GM23338 (cell line): ENCODE measurements at regions not wholly inside any gene's neighbourhood (a gene's known extent, or its start where the extent isn't known, plus 50 kb on each side); places are given as distances from the start of the nearest gene placed in this dataset.

Experiments used
- ATAC-seq: fragments of 200-7000 bp; cut with Tn5 transposase; 3 replicates; pipeline ENCODE4 v1.9.1; 2020
- DNase-seq: peaks from one replicate; pipeline ENCODE4 v3.0.0-alpha.2; 2015; ENCODE audit warnings: low spot score
- H2AFZ ChIP-seq: fragments of 200-600 bp; sonication (generic); 2 replicates; pipeline ENCODE4 v1.8.0; 2016; ENCODE audit warnings: antibody characterized with exemption, mild to moderate bottlenecking, moderate library complexity
- H3F3A ChIP-seq: fragments of 200-600 bp; sonication (generic); replicated peaks from 2 replicates; pipeline ENCODE4 v1.8.0; 2017; ENCODE audit warnings: antibody characterized with exemption, mixed run types, low read depth
- H3K27ac ChIP-seq: fragments of 200-600 bp; sonication (generic); 2 replicates; pipeline ENCODE4 v1.6.1; 2016; ENCODE audit warnings: low read depth
- H3K27me3 ChIP-seq: fragments of 200-600 bp; sonication (generic); 2 replicates; pipeline ENCODE4 v1.8.0; 2016; ENCODE audit warnings: mild to moderate bottlenecking, mixed run types, moderate library complexity; ENCODE audit not compliant: insufficient read depth
- H3K36me3 ChIP-seq: fragments of 200-600 bp; sonication (generic); 2 replicates; pipeline ENCODE4 v1.8.0; 2016; ENCODE audit warnings: mild to moderate bottlenecking; ENCODE audit not compliant: insufficient read depth
- H3K4me1 ChIP-seq: fragments of 200-600 bp; sonication (generic); 2 replicates; pipeline ENCODE4 v1.8.0; 2016; ENCODE audit warnings: mild to moderate bottlenecking, moderate library complexity; ENCODE audit not compliant: insufficient read depth
- H3K4me2 ChIP-seq: fragments of 200-600 bp; sonication (generic); 2 replicates; pipeline ENCODE4 v1.7.1; 2017; ENCODE audit warnings: mixed run types
- H3K4me3 ChIP-seq: fragments of 200-600 bp; sonication (generic); 2 replicates; pipeline ENCODE4 v1.6.1; 2016; ENCODE audit warnings: mixed run types
- H3K79me2 ChIP-seq: fragments of 200-600 bp; sonication (generic); replicated peaks from 2 replicates; pipeline ENCODE4 v1.8.0; 2017; ENCODE audit warnings: mild to moderate bottlenecking; ENCODE audit not compliant: insufficient read depth
- H3K9me2 ChIP-seq: fragments of 200-600 bp; sonication (generic); 2 replicates; pipeline ENCODE4 v1.8.0; 2017; ENCODE audit not compliant: insufficient read depth
- H4K20me1 ChIP-seq: fragments of 200-600 bp; sonication (generic); replicated peaks from 2 replicates; pipeline ENCODE4 v1.8.0; 2017; ENCODE audit warnings: mild to moderate bottlenecking; ENCODE audit not compliant: insufficient read depth
- H3K27ac Mint-ChIP-seq: 2 replicates; pipeline ENCODE4 v1.8.0; 2020; ENCODE audit warnings: inconsistent platforms, mild to moderate bottlenecking, moderate library complexity, mixed read lengths
- H3K27me3 Mint-ChIP-seq: 3 replicates; pipeline ENCODE4 v1.8.0; 2022; ENCODE audit warnings: low read depth, mild to moderate bottlenecking, moderate library complexity, mixed read lengths, inconsistent platforms; ENCODE audit not compliant: insufficient read depth, poor library complexity
- H3K36me3 Mint-ChIP-seq: 3 replicates; pipeline ENCODE4 v1.8.0; 2021; ENCODE audit warnings: low read depth, mild to moderate bottlenecking, inconsistent platforms, moderate library complexity, mixed read lengths
- H3K4me1 Mint-ChIP-seq: 3 replicates; pipeline ENCODE4 v1.8.0; 2020; ENCODE audit warnings: mild to moderate bottlenecking, inconsistent platforms, mixed read lengths
- H3K4me3 Mint-ChIP-seq: 3 replicates; pipeline ENCODE4 v1.8.0; 2021; ENCODE audit warnings: moderate library complexity, mild to moderate bottlenecking, inconsistent platforms, mixed read lengths
- H3K9me3 Mint-ChIP-seq: 3 replicates; pipeline ENCODE4 v1.8.0; 2020; ENCODE audit warnings: moderate library complexity, mild to moderate bottlenecking, inconsistent platforms, mixed read lengths
- CREB1 ChIP-seq: fragments of 250-450 bp; sonication (Bioruptor Pico); IDR thresholded peaks from 2 replicates; pipeline ENCODE4 v1.5.0; 2020; ENCODE audit warnings: low read depth, mild to moderate bottlenecking, moderate library complexity
- CTCF ChIP-seq, 2 experiments: fragments of 200-600 bp in 1 of 2; sonication (generic) in 1 of 2; conservative IDR thresholded peaks; 2 replicates each; pipeline versions ENCODE4 v1.5.1 to v1.6.1; 2016 to 2017; ENCODE audit warnings: antibody characterized with exemption in 2 of 2, low read depth in 2 of 2, mild to moderate bottlenecking in 2 of 2, moderate library complexity in 1 of 2
- ETS1 ChIP-seq: IDR thresholded peaks from 2 replicates; pipeline ENCODE4 v1.6.1; 2016; ENCODE audit warnings: antibody characterized with exemption
- EZH2phosphoT487 ChIP-seq: fragments of 200-600 bp; sonication (generic); IDR thresholded peaks from one replicate; pipeline ENCODE4 v1.8.1; 2018; ENCODE audit warnings: antibody characterized with exemption; ENCODE audit not compliant: unreplicated experiment
- JUNB ChIP-seq: IDR thresholded peaks from one replicate; pipeline ENCODE4 v1.6.1; 2016; ENCODE audit warnings: antibody characterized with exemption; ENCODE audit not compliant: unreplicated experiment
- NANOG ChIP-seq: IDR thresholded peaks from 2 replicates; pipeline ENCODE4 v1.6.1; 2016; ENCODE audit warnings: antibody characterized with exemption, borderline replicate concordance
- POLR2AphosphoS5 ChIP-seq: IDR thresholded peaks from 2 replicates; pipeline ENCODE4 v1.6.1; 2016; ENCODE audit warnings: antibody characterized with exemption, low read depth
- REST ChIP-seq: IDR thresholded peaks from one replicate; pipeline ENCODE4 v1.6.1; 2018; ENCODE audit warnings: antibody characterized with exemption; ENCODE audit not compliant: unreplicated experiment
- ZNF114 ChIP-seq: fragments of 250-450 bp; sonication (Bioruptor Pico); IDR thresholded peaks from 2 replicates; pipeline ENCODE4 v1.5.0; 2020; ENCODE audit warnings: mild to moderate bottlenecking, moderate library complexity
- ZNF331 ChIP-seq: fragments of 250-450 bp; sonication (Bioruptor Pico); IDR thresholded peaks from 2 replicates; pipeline ENCODE4 v1.5.0; 2020; ENCODE audit warnings: low read depth, mild to moderate bottlenecking, moderate library complexity
- ZNF462 ChIP-seq: fragments of 250-450 bp; sonication (Bioruptor Pico); IDR thresholded peaks from 2 replicates; pipeline ENCODE4 v1.5.0; 2020; ENCODE audit warnings: mild to moderate bottlenecking, moderate library complexity

- H3K4me1 ChIP-seq, result no peaks in the 10 kb centered on the region
- Mint-ChIP-seq H3K36me3 (no peaks in the 10 kb centered on the region), H3K27ac (no peak overlapping the region), H3K27me3 (no peaks in the 10 kb centered on the region), H3K9me3 (no peaks in the 10 kb centered on the region; the same call in 2 of the 3 replicates), H3K4me3 (no peak overlapping the region), H3K4me1 (peaks cover 14% of the 10 kb centered on the region)
- no peaks in the 10 kb centered on the region for H3K36me3 ChIP-seq
- H4K20me1 ChIP-seq, result no peaks in the 10 kb centered on the region
- H3K27me3 ChIP-seq, result no peaks in the 10 kb centered on the region
- TF ChIP-seq REST (no peak), JUNB (no peak), CTCF (conservative IDR thresholded peaks at IDR 0.05; ENCODE audit: low read depth in 2 of 2) (no peak), POLR2AphosphoS5 (no peak), ZNF114 (CRISPR knock-in tag) (no peak), NANOG (no peak), CREB1 (CRISPR knock-in tag) (no peak), ZNF331 (CRISPR knock-in tag) (no peak), ETS1 (no peak), EZH2phosphoT487 (no peak), ZNF462 (CRISPR knock-in tag) (no peak)
- H3F3A ChIP-seq, result no peaks in the 10 kb centered on the region
- DNase-seq (no peak), ATAC-seq (no peak)
- H3K4me3 ChIP-seq, result no peak overlapping the region
- H3K4me2 ChIP-seq, result no peak overlapping the region
- H3K79me2 ChIP-seq, result no peaks in the 10 kb centered on the region
- no peaks in the 10 kb centered on the region for H3K9me2 ChIP-seq
- no peak overlapping the region for H3K27ac ChIP-seq
- no peak overlapping the region for H2AFZ ChIP-seq
Measured at GRCh38 chr21:35578347-35578782, 482.0 kb downstream of the SETD4 start.
